ENCODE measurements at regions not wholly inside any gene's neighbourhood (a gene's known extent, or its start where the extent isn't known, plus 50 kb on each side); places are given as distances from the start of the nearest gene placed in this dataset.
"Not testable (repeated sequence)": the region's sequence is repeated elsewhere in the genome, so short reads cannot be mapped to it uniquely, and the experiment has no call there.

DNA sequence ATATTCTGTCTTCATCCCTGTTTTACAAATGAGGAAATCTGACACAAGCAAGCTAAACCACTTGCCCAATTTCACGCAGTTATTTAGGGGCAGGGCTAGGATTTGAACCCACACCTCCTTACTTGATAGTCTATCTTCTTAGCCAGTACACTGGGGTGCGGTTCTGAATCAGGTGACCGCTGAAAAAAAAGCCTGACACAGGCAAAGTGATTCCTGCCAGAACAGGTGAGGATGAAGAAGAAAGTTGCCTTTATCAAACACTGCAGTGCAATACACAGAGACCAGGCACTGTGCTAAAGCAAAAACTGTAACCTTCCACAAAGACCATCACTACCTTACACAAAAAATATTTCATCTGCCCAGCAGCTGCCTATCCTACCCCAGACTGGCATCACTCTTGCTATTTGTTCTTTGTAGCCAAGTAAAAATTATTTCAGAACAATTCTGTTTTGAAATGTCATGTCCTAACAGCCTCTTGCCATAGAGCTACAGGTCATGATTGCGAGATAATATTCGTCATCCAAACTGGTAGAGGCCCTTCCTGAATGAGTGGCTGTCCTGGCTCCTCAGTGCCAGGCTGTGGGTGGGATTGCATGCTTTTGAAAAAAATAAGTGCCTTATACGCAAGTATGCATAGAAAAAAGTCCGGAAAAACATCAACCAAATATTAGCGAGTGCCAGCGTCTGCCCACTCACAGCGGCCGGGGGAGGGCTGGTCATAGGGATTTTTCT, 142.3 kb upstream of the TPM1 start:
- DNase-seq: no peak

- no peak for DNase-seq
These were observed 141.5 kb upstream of the TPM1 start for GRCh38 chr15:62901087-62901486.

DNA sequence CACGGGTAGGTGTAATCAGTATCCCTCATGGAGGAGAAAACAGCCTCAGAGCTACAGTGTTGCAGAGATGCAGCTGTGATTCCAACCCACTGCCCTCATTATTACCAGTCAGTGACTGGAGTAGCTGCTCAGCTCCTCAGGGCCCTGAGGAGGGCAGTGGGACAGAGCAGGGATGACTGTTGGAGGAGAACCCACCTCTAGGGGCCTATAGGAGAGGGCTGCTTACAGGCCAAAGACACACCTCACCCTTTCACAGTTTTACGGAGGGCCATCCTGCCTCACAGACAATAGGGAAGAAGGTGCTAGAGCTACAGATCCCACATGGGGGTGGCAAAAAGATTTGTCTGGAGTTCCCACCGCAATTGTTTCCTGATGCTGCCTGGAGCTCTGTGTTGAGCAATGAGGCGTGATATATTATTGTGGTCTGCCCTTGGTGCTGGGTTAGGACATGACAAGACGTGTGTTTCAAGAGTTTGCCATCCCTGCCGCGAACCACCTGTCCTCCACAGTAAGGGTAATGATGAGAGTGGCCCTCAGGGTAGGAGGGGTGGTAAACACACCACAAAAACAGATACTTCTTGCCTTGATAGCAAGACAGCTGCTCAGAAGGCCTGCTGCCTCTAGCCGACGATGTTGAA, 140.5 kb upstream of the TPM1 start:
- no peak for DNase-seq

DNA sequence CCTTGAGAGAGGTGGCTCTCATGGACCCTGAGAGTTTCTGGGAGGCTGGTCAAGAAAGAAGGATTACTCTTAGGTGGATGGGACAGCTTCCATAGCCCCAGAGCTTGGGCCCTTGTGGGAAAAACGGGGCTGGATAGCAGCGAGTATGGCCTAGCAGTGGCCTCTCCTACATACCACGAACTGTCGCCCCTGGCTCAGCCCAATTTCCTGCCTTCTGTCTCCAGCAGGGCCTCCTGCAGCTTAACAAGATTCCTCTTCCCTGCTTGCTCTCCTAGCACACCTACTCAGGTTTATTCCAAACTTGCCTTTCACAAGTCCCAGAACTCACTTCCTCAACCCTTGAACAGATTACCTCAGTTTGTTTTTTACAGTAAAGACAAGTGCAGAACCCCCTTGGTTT, 139.7 kb upstream of the TPM1 start:
- DNase-seq: no peak

- DNase-seq: no peak
These were observed 139.1 kb upstream of the TPM1 start for GRCh38 chr15:62903437-62903836.

DNA sequence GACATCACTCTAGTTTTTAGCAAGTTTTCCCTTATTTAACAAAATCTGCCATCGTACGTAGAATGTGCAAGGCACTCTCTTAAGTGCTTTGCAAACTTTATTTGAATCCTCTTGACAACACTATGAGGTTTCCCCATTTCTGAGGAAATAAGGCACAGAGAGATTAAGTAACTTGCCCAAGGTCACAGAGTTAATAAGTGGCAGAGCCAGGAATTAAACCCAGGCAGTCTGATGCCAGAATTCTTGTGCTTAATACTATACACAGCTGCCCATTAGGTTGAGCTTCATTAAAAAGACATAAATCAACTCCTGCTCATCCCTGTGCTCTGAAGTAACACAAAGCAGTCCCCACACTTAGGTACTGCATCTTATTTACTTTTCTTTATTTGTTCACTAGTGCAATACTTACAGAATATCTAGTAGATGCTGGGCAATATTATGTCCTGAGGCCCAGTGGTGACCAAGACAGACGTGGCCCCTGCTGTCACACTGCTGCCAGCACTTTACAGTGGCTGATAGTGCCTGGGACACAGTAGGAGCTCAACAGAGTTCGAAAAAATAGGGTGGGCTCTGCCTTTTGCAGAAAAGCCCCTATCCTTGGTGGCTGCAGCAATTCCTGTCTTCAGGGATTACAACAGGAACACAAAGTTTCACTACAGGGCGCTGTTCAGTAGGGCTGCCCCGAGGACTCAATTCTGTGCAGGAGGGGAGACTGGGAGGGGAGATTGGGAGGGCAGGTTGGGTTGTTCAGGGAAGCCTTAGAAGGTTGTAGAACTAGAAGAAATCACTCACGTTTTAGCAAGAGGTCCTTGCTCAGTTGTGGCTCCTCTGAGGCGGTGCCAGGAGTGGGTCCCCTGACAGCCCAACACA, 138.3 kb upstream of the TPM1 start:
- no peak for DNase-seq

GRCh38 chr15:62906627-62907026, 135.9 kb upstream of the TPM1 start:
- no peak for DNase-seq

DNA sequence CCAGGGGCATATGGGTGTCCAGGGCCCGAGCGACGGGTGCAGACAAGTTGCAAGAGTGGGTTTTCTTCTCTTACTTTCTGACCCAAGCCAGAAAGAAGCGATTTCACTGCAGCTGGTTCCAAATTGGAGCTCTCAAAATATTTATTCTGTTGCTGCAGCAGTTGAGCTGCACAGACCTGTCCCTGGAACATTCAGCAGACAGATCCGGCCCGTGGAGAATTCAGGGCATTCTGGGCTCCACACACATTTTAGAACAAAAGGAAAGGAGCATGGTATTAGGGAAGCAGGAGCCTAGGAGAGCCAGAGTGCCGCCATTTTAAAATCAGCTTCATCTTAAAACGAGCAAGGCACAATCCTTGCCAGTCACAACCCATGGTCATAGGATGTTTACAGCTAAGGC, 135.3 kb upstream of the TPM1 start:
- DNase-seq: no peak

DNA sequence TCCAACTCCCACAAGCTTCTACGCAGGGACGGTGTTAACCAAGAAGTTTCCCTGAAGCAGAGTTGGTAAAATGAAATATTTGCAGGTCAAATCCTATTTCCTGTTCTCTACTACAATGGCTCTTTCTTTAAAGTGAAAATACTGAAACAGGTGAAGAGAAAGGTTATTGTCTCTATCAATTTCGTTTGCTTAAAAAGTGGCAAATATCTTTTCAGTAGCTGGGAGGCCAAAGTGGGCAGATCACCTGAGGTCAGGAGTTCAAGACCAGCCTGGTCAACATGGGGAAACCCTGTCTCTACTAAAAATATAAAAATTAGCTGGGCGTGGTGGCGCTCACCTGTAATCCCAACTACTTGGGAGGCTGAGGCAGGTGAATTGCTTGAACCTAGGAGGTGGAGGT, 134.2 kb upstream of the TPM1 start:
- not testable (repeated sequence) for DNase-seq

DNA sequence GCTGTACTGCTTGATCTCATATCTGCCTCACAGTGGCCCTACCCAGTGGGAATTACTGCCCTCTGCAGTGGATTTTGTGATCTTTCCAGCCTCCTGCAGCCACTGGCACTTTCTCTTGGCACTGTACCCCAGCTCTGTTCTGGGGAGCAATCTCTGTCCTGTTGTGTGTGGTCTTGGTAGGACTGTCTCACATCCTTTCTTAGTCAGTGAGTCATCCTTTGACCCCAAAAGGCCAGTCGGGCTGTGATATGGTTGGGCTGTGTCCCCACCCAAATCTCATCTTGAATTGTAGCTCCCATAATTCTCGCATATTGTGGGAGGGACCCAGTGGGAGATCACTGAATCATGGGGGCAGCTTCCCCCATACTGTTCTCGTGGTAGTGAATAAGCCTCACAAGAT, 133.3 kb upstream of the TPM1 start:
- no peak for DNase-seq

DNA sequence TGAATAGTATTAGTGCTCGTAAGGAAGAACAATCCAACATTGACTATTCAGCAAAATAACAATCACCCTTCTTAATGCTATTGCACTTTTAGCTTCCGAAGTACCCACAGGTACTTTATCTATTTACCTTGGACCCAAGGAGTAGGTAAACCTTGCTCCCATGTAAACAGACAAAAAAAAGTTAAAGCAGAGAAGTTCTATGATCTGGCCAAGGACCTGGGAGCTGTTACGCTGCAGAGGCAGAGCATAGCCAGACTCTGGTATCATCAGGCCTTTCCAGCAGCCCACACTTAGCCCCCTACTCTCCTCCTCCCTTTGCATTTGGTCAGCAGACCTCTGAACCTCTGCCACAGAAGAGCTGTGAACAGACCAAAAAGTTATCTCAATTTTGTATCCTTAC, 130.3 kb upstream of the TPM1 start:
- DNase-seq: no peak

DNA sequence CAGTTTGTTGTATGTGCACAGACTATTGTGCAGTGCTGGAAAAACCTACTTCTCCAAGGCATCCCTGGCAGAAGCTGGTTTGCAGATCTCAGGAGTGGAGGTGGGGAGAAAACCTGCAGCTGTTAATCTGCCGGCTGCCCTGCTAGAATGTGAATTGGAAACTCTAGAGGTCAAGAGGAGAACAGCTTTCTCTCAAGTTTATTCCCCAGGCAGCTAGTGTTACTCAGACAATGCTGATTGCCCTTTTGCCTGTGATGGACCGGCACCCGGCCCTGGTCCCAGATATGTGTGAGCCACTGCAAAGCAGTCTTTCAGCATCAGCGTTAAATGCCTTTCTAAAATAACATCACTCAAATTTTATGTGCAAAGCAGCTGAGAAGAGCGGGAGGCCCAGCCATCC, 129.7 kb upstream of the TPM1 start:
- DNase-seq: no peak

GRCh38 chr15:62913246-62913645, 129.3 kb upstream of the TPM1 start:
- no peak for DNase-seq

GRCh38 chr15:62914461-62915079, 128.0 kb upstream of the TPM1 start:
- DNase-seq: no peak

DNA sequence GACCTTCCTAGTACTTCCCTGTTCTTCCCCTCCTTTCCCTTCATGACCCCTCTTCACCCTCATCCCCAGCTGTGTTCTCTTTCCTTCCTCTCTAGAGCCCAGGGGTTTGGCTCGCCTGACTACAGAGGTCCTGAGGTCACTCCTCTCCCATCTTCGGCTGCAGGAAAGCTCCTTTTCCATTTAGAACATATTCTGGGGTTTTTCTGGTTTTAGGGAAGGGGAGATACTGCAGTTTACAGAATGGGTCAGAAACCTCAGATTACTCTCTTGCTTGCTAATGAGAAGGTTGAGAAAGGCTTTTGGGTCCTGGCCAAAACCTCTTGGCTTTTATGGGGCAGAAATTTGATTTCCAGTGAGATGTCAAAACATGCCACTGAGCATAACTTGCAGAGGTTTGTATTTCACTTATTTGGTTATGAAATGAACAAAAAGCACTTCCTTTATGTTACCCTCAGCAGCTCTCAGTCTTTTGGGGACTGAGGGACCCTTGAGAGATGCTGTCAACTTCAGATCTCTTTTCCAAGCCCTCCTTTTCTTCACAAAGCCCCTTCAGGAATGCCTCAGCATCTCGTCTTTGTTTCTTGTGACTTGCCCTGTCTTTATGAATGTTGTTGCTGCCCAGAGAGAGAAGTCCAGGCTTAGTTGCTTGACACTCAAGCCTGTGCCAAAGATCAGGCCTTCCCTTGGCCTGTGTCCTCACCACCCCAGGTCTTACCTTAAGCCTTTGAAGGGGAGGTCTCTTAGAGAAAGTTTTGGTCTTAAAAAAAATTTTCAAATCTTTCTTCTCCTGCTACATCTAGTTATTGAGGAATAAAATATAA, 121.7 kb upstream of the TPM1 start:
- DNase-seq: no peak

GRCh38 chr15:62922514-62922913, 120.0 kb upstream of the TPM1 start:
- no peak for DNase-seq

- no peak for DNase-seq
These were observed 116.7 kb upstream of the TPM1 start for GRCh38 chr15:62925875-62926274.

- no peak for DNase-seq
These were observed 115.4 kb upstream of the TPM1 start for GRCh38 chr15:62927196-62927595.

DNA sequence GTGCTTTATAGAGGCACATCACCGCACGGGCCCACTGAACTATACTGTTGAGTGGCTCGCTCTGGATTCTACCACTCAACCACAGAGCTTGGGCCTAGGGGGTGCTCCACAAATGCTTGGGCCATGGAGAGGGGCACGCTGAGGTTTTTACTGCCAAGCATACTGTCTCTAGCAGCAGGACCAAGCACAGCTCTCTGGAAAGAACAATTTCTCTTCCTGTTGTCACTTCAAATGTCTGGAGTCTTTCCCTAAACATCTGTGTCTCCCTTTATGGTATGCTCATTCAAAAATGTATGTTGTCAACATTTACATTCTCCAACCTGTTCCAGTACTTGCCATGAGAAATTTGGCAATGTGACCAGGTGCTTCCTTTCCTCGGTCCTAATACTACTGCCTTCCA, 114.7 kb upstream of the TPM1 start:
- DNase-seq: no peak

GRCh38 chr15:62928242-62928999, 114.1 kb upstream of the TPM1 start:
- DNase-seq: no peak

GRCh38 chr15:62929000-62929357, 113.6 kb upstream of the TPM1 start:
- no peak for DNase-seq

DNA sequence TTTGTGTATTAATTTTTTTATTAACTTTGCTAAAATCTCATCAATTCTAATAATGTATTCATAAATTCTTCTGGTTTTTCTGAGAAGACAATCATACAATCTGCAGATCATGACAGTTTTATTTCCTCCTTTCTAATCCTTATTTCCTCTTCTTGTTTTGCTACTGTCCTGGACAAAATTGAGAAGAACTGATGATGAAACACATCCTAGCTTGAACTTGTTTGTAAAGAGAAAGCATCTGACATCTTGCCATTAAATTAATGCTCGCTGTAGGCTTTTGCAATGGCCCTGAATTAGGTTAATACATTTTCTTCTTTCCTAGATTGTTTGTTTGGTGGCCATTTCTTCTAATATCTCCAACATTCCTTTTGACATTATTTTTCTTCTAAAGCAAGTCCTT, 110.9 kb upstream of the TPM1 start:
- DNase-seq: no peak
